ENCODE measurements at regions not wholly inside any gene's neighbourhood (a gene's known extent, or its start where the extent isn't known, plus 50 kb on each side); places are given as distances from the start of the nearest gene placed in this dataset.

- CTCF ChIA-PET, result interaction anchor here (0.7 kb wide), 1 partner anchor 32 kb away, joined by 4 read pairs; no protein-coding TSS in a partner anchor
- no peak overlapping the region for H3K27ac Mint-ChIP-seq (ENCODE audit: unreplicated experiment)
- no peaks in the 10 kb centered on the region for H3K36me3 Mint-ChIP-seq (ENCODE audit: insufficient read depth, unreplicated experiment)
- DNase-seq, result no peak
- intact Hi-C loops (cut with micrococcal nuclease; ENCODE audit: unreplicated experiment), result no loop called here
- H3K9me3 Mint-ChIP-seq (ENCODE audit: low read depth, unreplicated experiment), result peaks cover 5% of the 10 kb centered on the region
- TF ChIP-seq, protein P1, sequence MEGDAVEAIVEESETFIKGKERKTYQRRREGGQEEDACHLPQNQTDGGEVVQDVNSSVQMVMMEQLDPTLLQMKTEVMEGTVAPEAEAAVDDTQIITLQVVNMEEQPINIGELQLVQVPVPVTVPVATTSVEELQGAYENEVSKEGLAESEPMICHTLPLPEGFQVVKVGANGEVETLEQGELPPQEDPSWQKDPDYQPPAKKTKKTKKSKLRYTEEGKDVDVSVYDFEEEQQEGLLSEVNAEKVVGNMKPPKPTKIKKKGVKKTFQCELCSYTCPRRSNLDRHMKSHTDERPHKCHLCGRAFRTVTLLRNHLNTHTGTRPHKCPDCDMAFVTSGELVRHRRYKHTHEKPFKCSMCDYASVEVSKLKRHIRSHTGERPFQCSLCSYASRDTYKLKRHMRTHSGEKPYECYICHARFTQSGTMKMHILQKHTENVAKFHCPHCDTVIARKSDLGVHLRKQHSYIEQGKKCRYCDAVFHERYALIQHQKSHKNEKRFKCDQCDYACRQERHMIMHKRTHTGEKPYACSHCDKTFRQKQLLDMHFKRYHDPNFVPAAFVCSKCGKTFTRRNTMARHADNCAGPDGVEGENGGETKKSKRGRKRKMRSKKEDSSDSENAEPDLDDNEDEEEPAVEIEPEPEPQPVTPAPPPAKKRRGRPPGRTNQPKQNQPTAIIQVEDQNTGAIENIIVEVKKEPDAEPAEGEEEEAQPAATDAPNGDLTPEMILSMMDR (IDR thresholded peaks at IDR 0.05; ENCODE audit: unreplicated experiment), result no peak
- no TSS peak for BruUV-seq (replicated peaks)
- H3K27me3 Mint-ChIP-seq (ENCODE audit: unreplicated experiment), result no peaks in the 10 kb centered on the region
- H3K4me3 Mint-ChIP-seq (ENCODE audit: low read depth, unreplicated experiment), result no peak overlapping the region
- no peaks in the 10 kb centered on the region for H3K4me1 Mint-ChIP-seq (ENCODE audit: low read depth, unreplicated experiment)
Observed at GRCh38 chr4:32831104-32831503, 2110.9 kb downstream of the PCDH7 start.

GRCh38 chr4:32840461-32841189, 2120.5 kb downstream of the PCDH7 start:
- CTCF ChIA-PET, result no interaction called here
- no peak for DNase-seq
- Mint-ChIP-seq H3K36me3 (ENCODE audit: insufficient read depth, unreplicated experiment) (no peaks in the 10 kb centered on the region), H3K27me3 (ENCODE audit: unreplicated experiment) (no peaks in the 10 kb centered on the region), H3K4me3 (ENCODE audit: low read depth, unreplicated experiment) (no peak overlapping the region), H3K4me1 (ENCODE audit: low read depth, unreplicated experiment) (no peaks in the 10 kb centered on the region), H3K9me3 (ENCODE audit: low read depth, unreplicated experiment) (peaks cover 8% of the 10 kb centered on the region), H3K27ac (ENCODE audit: unreplicated experiment) (no peak overlapping the region)
- BruUV-seq (replicated peaks), result no TSS peak
- TF ChIP-seq, protein P1 (IDR thresholded peaks at IDR 0.05; ENCODE audit: unreplicated experiment), result no peak
- intact Hi-C loops (cut with micrococcal nuclease; ENCODE audit: unreplicated experiment), result no loop called here

- H3K9me3 Mint-ChIP-seq (ENCODE audit: low read depth, unreplicated experiment), result peaks cover 10% of the 10 kb centered on the region
- TF ChIP-seq, protein P1 (IDR thresholded peaks at IDR 0.05; ENCODE audit: unreplicated experiment), result no peak
- intact Hi-C loops (cut with micrococcal nuclease; ENCODE audit: unreplicated experiment), result no loop called here
- BruUV-seq (replicated peaks), result no TSS peak
- H3K36me3 Mint-ChIP-seq (ENCODE audit: insufficient read depth, unreplicated experiment), result no peaks in the 10 kb centered on the region
- no peak overlapping the region for H3K4me3 Mint-ChIP-seq (ENCODE audit: low read depth, unreplicated experiment)
- CTCF ChIA-PET, result no interaction called here
- no peaks in the 10 kb centered on the region for H3K4me1 Mint-ChIP-seq (ENCODE audit: low read depth, unreplicated experiment)
- H3K27ac Mint-ChIP-seq (ENCODE audit: unreplicated experiment), result no peak overlapping the region
- DNase-seq, result no peak
- no peaks in the 10 kb centered on the region for H3K27me3 Mint-ChIP-seq (ENCODE audit: unreplicated experiment)
Observed at GRCh38 chr4:32841217-32841616, 2121.0 kb downstream of the PCDH7 start.

GRCh38 chr4:32847461-32847860, 2127.3 kb downstream of the PCDH7 start:
- Mint-ChIP-seq H3K4me1 (ENCODE audit: low read depth, unreplicated experiment) (no peaks in the 10 kb centered on the region), H3K9me3 (ENCODE audit: low read depth, unreplicated experiment) (peaks cover 11% of the 10 kb centered on the region), H3K4me3 (ENCODE audit: low read depth, unreplicated experiment) (no peak overlapping the region), H3K27me3 (ENCODE audit: unreplicated experiment) (no peaks in the 10 kb centered on the region), H3K36me3 (ENCODE audit: insufficient read depth, unreplicated experiment) (no peaks in the 10 kb centered on the region), H3K27ac (ENCODE audit: unreplicated experiment) (no peak overlapping the region)
- TF ChIP-seq, protein P1 (IDR thresholded peaks at IDR 0.05; ENCODE audit: unreplicated experiment), result no peak
- no peak for DNase-seq
- CTCF ChIA-PET, result no interaction called here
- BruUV-seq (replicated peaks), result no TSS peak
- intact Hi-C loops (cut with micrococcal nuclease; ENCODE audit: unreplicated experiment), result no loop called here

All from Calu3 (cell line).